ENCODE measurements at regions not wholly inside any gene's neighbourhood (a gene's known extent, or its start where the extent isn't known, plus 50 kb on each side); places are given as distances from the start of the nearest gene placed in this dataset.

DNA sequence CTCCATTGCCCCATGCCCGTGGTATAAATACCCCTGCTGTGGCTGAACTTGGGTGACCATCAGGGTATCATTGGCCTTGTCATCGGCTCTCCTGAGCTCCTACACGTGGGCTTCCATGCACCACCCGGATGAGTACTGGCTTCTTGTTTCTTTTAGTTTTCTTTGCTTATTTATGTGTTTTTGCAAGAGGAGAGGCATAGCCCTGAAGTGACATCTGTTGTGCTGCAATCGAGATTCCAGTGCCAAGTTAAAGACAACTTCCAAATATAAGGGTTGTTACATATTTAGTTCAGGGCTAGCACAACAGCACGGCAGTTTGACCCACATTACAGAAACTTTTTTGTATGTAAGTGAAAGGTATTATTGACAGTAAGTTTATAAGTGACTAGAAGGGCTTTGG, 1087.1 kb downstream of the TBC1D22A start:
- DNase-seq: no peak

DNA sequence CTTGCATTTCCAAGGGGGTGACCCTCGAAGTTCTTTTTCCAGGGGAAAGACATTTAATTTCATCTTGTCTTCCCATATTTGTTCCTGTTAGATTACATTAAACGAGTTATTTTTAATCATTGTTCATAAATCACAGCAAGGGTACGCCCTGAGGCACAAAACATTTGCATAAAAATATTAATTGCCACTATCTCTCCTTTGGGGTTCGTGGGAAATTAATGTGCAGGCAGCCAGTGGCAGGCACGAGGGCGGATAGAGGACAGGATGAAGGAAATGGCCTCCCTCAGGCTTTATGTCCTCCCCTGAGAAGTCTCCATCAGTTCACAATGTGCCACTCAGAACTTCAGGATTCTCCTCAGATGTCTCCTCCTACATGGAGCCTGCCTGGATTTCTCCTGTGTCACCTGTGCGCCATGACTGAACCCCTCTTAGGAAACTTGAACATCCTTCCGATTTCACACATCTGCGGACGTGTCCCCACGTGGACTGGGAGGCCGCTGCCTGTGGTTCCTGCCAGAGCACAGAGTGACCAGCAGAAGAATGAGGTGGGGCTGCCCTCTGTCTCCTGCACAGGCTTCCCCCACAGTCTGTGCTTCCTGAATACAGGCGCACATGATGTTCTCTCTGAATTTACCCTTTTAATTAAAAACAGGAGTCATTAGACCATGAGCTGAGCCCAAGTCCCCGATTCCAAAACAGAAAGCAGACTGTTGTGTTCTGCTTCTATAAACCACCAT, 1085.9 kb downstream of the TBC1D22A start:
- no peak for DNase-seq

DNA sequence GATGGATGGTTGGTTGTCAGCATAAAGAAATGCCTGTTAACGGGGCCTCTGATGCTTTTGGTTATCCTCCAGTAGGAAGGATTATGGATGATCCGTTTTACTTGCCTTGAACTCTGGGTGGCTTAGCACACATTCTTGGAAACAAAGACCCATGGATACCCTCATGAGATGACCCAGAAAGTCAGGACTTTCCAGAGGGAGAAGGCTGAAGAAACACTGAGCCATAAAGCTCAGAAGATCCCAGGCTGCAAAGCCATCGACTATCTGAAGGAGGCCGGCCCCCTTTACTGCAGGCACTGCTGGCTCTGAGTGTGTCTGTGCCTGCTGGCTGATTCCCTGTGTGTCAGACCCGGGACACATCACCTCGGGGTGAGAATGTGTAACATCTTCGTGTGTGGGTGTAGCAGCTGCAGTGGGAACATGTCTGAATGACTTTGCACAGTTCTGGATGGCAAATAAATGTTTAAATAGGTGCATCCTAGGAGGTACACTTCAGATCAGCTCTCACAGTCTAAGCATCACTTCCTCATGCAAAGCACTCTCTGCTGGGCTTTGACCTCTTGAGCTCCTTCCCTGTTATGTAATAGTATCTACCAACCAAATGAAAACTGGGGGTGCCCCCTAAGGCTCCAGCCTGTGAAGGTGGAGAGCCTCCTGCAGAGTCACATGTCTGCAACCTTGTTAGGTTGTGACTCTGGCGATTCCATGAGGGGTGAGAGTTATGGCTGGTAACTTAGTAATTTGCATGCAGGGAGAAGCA, 1084.9 kb downstream of the TBC1D22A start:
- DNase-seq: no peak

DNA sequence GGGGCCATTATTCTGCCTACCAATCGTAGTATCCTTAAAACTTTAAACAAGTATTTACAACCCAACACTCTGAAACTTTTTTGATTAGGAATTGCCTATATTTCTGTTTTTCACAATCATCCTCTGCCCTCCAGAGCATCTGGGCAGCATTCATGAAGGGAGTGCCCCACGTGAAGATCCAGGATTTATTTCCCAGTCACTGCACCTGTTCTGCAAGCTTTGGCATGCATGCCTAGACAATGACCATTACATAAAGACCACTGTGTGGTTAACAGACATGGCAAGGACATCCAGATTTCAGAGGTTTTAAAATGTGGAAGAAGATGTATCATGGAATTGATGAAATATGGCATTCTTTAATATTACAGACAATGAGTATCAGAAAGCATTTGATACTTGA, 1083.8 kb downstream of the TBC1D22A start:
- DNase-seq: no peak

DNA sequence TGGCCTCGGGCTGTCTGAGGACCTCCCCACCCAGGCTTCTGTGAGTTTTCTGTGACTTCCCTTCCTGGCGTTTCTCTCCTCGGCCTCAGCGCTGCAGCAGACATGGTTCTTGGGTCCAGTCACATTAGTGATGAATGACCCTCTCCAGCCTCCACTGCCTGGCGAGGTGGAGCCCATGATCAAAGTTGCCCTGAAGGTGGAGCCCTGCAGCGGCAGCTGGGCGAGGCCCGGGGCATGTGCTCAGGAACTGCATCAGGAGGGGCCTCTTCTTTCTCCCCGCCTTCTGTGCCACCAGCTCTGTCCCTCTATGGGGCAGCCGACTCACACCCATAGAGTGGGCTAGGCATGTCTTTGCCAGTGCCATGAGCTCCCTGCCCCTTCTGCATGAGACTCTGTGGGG, 1079.7 kb downstream of the TBC1D22A start:
- no peak for DNase-seq

DNA sequence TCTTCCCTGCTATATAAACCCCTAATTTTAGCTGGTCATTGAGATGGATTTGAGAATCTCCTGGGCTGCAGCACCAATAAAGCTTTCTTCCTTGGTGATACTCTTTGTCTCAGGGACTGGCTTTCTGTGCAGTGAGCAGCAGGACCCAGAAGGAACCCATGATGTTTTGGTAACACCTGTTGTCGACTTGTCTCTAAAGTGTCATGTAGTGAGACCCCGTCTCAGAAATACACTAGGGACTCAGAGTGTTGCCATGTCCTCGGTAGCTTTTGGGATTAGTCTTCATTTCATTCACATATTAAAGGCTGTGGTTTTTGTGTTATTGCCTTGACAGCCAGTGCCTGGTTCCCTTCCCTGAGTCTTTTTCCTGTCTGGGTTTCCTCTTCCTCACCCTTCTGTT, 1078.7 kb downstream of the TBC1D22A start:
- no peak for DNase-seq

DNA sequence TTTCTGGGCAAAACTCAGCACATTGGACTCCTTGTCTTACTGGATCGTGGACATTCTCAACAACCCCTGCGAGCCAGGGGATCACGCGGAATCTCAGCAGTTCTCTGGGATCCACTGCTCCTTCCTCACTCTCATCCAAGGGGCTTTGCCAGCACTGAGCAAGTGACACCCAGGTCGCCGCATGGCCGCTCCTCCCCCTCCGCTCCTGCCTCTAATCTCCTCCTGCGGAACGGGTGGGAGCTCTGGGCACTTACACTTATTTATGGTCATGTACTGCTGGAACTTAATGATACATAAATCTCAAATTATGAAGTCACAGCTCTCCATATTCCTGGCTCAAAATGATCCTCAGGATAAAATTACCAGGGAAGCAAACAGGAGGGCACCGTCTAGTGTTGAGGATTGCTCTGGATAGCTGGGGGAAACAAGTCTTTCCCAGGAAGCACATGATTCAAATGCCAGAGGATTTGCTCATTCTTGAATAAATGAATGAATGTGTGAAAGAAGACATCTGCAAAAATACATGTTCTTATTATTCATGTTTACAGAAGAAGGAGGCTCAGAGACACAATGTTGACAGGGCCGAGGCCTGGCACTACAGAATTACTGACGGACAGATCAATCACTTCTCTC, 1077.3 kb downstream of the TBC1D22A start:
- no peak for DNase-seq

DNA sequence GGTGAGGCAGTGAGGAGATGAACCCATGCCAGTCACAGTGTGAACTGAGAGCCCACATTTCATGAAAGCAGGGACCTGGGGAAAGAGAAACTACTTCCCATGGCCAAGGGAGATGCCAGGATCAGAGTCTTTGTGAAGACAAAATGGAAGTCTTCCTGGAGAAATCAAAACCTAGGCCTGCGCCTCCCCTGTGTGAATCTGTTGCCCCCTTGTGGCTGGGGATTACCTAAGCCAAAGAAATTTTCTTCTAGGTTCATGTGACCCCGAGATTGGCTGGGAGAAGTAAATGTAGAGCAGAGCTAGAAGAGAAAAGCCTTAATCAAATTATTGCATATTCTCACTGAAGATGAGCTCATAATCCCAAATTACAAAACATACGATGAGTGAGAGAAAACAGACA, 1075.3 kb downstream of the TBC1D22A start:
- peak in 1 of 2 experiments; percentile 21 for DNase-seq

DNA sequence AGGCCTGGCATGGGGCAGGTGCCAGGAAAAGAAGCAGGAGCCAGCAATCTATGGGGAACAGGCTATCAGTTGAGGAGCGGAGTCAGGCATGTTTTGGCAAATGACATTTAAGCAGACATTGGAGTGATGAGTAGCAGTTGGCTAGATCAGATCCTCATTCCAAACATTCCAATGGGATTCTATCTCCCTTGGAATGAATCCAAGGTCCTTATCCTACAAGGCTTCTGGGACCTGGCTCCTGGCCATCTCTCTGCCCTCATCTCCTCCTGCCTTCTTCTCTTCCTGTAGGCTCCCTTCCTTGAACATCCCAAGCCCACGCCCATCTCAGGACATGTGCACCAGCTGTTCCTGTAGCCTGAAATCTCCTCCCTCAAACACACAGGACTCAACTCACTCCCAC, 1074.5 kb downstream of the TBC1D22A start:
- DNase-seq: no peak

DNA sequence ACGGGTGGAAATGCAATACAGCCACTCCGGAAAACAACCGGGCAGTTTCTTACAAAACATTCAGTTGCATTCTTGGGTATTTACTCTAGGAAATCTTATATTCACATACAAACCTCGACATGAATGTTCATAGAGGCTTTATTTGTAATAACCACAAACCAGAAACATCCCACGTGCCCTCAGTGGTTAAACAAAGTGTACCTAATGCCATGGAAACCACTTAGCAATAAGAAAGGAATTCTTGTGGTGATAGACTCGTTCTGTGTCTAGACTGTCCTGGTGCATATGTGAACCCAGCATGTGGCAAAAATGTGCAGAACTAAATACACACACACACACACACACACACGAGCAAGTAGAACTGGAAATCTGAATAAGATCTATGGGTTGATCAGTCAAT, 1073.3 kb downstream of the TBC1D22A start:
- no peak for DNase-seq

DNA sequence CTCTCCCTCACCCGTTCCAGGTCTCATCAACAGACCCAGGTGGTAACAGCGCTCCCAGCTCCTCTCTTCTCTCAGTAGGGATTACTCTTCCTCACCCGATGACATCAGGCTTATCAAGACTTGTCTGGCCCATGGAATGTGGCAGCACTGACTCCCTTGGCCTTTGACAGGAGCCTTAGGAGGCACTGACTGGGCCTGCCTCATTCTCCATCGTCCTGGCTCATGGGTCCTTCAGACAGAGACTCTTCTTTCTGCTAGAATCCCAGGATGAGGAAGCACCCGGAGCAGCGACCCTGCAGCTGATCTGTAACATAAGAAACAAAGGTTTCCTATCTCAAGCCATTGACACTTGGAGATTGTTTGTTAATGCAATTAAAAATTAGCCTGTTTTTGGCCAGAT, 1063.6 kb downstream of the TBC1D22A start:
- DNase-seq: no peak

DNA sequence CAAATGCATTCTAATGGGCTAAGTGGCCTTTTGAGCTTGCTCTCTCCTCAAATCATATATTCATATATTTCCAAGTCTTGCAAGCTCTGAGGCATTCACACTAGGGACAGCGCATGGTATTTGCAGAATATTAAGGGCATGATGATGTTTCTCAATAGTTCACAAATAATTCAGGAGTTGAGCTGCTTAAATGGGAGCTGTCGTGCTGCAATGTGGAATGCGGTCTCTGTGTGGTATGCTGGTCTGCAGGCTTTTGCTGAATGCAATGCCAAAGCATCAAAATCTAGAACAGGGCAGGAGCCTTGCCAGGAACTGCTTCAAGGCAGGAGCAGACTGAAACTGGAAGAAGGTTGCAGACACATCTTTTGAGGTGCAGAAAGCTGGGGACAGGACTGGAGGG, 1060.0 kb downstream of the TBC1D22A start:
- no peak for DNase-seq

DNA sequence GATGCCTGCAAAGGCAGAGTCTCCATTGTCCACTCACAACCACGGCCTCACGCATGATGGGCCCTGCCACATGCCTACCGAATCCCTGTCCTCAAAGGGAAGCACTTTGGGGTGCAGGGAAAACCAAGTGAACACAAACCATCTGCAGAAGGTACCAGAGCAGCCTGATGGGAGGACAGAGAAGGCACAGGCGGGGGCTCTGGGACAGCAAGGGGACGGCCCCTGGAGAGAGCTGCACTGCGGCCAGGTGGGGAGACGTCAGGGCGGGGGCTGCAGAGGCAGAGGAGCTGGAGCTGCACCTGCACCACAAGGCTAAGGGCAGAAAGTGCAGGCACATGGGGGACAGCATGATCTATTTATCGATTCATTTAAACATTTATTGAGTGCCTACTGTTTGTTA, 1056.0 kb downstream of the TBC1D22A start:
- no peak for DNase-seq

DNA sequence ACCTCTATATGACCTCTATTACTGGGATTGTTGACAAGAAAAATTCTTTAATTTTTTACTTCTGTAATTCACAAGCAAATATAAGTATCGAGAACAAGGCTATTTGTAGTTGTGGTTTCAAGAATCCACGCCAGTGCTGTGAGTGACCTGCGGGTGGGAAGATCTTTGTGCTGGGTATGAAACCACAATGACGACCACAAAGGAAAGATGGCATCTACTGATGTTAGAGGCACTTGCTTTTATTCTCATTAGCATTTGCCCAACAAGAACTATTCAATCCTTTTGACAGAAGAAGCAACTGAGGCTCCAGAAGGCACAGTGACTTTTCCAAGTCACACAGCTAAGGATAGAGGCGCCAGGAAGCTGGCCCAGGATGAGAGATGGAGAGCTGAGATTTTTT, 1054.9 kb downstream of the TBC1D22A start:
- DNase-seq: no peak

DNA sequence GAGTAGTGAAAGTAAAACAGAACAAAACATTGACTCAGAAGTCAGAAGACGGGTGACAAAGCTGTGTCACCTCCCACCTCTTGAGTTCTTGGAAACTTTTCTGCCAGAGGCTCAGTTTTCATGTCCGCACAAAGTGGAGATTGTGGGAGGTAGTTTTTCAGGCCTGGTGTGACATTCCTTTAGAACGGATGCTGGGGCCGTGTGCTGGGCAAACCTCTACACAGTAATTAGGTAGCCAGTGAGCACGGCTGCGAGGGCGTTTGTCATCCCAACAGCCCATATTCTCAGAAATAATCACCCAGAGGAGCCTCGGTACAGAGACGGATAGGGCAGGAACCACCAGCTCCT, 1054.4 kb downstream of the TBC1D22A start:
- no peak for DNase-seq

DNA sequence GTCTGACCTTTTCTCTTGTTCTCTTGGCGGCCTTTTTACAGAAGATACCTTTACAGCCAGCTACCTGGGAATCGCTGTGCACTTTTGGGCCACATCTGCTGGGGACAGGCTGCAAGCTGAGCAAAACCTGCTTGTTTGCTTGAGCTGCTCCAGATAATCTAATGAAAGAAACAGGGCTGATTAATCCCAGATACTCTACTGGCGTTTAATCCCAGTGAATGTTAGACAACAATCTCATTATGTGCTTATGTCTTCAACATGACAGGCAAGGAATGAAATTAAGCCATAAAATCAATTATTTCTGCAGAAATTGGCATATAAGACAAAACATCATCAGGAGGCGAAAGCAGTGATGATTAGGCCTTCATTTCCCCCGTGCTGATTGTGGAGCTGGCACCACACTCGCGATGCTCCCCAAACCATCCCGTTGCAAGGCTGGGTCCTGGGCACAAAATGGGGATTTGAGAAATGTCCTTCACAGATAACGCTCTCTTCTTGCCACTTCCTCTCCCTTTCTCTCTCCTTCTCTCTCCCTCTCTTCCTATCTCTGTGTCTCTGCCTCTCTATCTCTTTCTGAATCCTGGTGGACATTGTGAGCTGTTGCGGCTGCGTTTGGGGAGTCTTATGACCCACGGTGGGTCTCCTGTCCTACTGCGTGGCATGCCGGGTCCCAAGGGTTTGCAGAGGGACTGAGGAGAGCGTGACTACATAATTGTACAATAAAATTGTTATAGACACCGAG, 1053.8 kb downstream of the TBC1D22A start:
- DNase-seq: no peak

DNA sequence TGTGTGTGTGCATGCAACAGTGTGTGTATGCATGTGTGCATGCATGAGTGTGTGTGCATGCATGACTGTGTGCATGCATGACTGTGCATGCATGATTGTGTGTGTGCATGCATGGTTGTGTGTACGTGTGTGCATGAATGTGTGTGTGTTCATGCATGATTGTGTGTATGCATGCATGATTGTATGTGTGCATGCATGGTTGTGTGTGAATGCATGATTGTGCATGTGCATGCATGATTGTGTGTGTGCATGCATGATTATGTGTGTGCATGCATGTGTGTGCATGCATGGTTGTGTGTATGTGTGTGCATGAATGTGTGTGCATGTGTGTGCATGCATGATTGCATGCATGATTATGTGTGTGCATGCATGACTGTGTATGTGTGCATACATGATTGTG, 1052.0 kb downstream of the TBC1D22A start:
- no peak for DNase-seq

DNA sequence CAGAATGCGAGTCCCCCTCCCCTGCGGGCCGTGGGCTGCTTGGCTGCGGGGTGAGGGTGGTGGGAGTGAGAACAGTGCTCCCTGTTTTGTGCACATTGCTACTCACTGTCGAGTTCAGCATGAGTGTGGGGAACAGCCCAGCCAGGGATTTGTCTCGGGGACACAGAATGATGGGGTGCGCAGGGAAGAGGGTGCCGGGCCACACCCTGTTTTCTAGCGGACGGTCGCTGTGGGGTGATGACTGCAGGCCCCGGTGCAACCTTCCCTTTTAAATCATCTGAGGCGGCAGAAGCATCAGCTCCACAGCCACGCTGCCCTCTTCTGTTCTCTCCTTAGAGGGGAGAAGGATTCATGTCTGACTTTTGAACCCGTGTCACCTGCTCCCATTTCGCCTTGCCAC, 1051.2 kb downstream of the TBC1D22A start:
- no peak for DNase-seq

DNA sequence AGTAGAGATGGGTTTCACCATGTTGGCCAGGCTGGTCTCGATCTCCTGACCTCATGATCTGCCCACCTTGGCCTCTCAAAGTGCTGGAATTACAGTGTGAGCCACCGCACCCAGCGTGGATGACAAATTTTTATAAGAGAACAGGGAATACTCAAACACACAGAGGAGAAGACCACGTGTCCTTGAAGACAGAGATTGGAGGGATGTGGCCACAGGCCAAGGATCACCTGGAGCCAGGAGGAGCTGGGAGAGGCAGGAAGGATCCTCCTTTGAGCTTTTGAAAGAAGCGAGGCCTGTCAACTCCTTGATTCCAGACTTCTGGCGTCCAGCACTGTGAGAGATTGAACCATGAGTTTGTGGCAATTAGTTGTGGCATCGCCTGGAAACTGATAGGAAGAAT, 1049.5 kb downstream of the TBC1D22A start:
- no peak for DNase-seq

DNA sequence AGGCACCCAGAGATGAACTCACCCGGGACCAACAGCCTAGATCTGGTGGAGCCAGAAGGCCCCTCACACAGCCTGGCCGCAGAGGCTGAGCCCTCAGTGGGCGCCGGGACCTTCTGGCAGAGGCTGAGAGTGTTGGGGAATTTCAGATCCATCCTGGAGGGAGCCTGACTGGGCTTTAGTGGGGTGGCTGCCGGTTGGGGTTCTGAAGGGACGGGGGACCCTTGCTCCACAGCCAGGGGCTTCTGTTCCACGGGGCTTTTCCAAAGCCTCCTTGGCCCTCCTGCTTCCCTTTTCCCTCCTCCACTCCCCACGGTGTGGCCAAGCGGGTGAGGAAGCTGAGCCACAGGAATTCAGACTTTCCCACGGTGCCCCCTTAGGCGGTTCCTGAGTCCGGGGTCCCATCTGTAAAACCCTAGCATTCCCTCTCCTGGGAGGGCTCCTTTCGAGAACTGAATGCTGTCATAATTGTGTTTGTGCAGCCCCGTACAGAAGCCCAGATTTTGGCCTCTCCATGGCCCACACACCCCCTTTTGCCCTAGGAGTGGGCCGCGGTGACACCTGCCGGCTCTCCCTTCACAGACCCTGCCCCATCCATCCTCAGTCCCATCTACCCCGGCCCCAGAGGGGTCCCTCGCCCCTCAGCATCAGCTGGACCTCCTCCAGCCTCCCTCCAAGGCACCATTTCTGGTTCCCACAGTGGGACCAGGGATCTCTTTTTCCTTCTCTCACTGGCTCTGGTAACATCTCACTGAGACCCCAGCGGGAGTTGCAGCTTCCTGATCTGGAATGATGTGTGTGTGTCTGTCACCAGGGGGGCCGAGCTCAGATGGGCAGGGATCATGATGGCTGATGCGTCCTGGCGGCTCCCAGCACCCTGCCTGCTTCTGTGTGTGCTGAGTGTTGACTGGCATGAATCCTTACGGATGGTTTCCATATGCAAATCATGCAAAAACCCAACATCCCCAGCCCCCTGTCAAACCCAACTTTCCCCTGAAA, 1048.4 kb downstream of the TBC1D22A start:
- no peak for DNase-seq

DNA sequence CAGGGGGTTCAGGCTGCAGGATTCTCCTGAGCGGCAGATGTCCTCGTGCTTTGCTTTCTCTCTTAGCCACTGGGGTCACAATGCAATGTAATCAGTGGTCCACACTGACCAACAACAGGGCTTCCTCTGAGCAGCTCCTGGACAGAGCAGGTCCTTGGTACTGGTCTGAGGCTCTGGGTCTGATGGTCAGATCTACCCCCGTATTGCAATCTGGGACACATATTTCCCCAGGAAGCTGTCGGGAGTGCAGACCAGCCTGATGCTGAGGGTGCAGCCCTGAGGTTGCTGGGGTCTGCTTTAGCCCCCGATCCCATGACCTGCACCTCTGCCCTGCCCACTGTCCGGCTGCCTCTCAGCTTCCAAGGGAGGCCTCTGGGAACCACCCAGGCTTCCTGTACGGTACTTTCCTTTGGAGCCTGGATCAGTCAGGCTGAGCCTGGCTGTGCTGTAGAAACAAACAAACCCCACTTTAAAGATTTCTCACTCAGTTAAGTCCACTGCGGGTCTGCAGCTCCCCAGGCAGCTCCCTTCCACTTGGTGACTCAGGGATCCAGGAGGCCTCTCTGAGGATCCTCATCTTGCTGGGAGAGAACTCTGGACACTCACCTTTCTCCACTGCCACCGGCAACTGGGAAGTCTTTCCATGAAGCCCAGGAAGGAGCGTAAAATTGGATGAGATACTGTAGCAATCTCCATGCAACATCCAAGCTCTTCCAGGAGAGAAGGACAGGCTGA, 1046.6 kb downstream of the TBC1D22A start:
- no peak for DNase-seq

DNA sequence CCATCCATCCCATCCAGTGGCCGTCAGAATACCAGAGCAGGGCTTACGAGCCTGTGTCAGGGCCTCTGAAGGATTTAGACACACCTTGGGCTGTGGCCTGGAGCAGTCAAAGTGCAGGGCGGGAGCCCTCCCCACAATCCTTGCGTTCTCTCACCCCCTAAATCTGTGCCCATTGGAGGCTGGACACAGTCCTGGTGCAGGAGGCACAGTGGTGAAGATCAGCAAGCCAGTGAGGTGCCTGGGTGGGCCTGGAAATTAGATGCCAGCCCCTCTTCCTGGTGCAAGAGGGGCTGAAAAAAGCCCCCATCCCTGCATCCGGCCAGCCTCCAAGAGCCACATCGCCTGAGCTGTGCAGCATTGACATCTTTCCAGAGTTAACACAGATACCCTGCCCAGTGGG, 1045.8 kb downstream of the TBC1D22A start:
- no peak for DNase-seq

Data from activated T-cell treated with anti-CD3 and anti-CD28 coated beads, Interleukin-2, amount 50 U/mL, for 48 hours (primary cell).